22Rv1 (cell line): ENCODE measurements at regions not wholly inside any gene's neighbourhood (a gene's known extent, or its start where the extent isn't known, plus 50 kb on each side); places are given as distances from the start of the nearest gene placed in this dataset.
"Not testable (repeated sequence)": the region's sequence is repeated elsewhere in the genome, so short reads cannot be mapped to it uniquely, and the experiment has no call there.

ENCODE experiments used
- CTCF ChIP-seq: fragments of 450-650 bp; IDR thresholded peaks from 2 replicates; pipeline ENCODE4 v1.5.1; 2017; ENCODE audit warnings: mild to moderate bottlenecking
- ZFX ChIP-seq: fragments of 450-650 bp; IDR thresholded peaks from 2 replicates; pipeline ENCODE4 v1.6.1; 2017; ENCODE audit warnings: antibody characterized with exemption, borderline replicate concordance

- TF ChIP-seq CTCF, ZFX: not testable (repeated sequence)
Observed at GRCh38 chr16:46394149-46394548, 227.0 kb downstream of the SHCBP1 start.
